H1 (cell line): ENCODE measurements at regions not wholly inside any gene's neighbourhood (a gene's known extent, or its start where the extent isn't known, plus 50 kb on each side); places are given as distances from the start of the nearest gene placed in this dataset.

ENCODE experiments used
- ATF2 ChIP-seq: IDR thresholded peaks from 2 replicates; pipeline ENCODE4 v1.6.1; 2012; ENCODE audit warnings: low read length, inconsistent platforms
- CREB1 ChIP-seq: IDR thresholded peaks from 2 replicates; pipeline ENCODE4 v1.6.1; 2012; ENCODE audit warnings: inconsistent platforms
- EP300 ChIP-seq, 2 experiments: IDR thresholded peaks; 1 replicate in 1 of 2; 2 replicates in 1 of 2; pipeline ENCODE4 v1.6.1; 2011 to 2012; ENCODE audit warnings: low read depth in 2 of 2, low read length in 2 of 2, mild to moderate bottlenecking in 2 of 2, borderline replicate concordance in 1 of 2, inconsistent platforms in 1 of 2, moderate library complexity in 1 of 2
- GTF2F1 ChIP-seq: IDR thresholded peaks from 2 replicates; pipeline ENCODE4 v1.6.1; 2012; ENCODE audit warnings: low read depth, low read length, improper control_type of control experiment, borderline replicate concordance
- RFX5 ChIP-seq: IDR thresholded peaks from 2 replicates; pipeline ENCODE4 v1.6.1; 2011; ENCODE audit warnings: low read depth, low read length, improper control_type of control experiment, borderline replicate concordance

- TF ChIP-seq ATF2 (no peak), EP300 (IDR thresholded peaks at IDR 0.05; ENCODE audit: borderline replicate concordance in 1 of 2, low read depth in 2 of 2, low read length in 2 of 2) (no peak), GTF2F1 (no peak), CREB1 (no peak), RFX5 (no peak)
Observed at GRCh38 chr13:59444210-59444857, 719.4 kb downstream of the DIAPH3 start (continued).
